ENCODE measurements at regions not wholly inside any gene's neighbourhood (a gene's known extent, or its start where the extent isn't known, plus 50 kb on each side); places are given as distances from the start of the nearest gene placed in this dataset.

- ATAC-seq, result peak in 1 of 2 donors; percentile 31
These were observed 53.7 kb upstream of the MEF2A start for GRCh38 chr15:99511866-99512661.

DNA sequence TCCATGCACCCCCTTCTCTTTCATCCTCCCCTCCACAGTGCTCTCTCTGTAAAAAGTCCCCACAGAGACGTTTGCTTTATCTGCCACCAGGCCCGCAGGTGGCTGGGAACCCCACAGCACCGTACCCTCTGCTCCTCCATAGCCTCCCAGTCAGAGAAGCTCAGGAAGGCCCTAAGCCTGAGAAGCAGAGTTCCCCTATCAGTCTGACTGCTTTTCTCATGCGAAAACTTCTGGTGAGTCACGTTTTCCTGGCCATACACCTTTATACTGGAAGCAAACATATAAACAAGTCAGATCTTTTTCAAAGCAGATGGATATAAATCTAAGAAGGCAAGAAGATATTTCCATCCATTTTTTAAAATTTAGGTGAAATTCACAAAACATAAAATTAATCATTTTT is 51.5 kb upstream of the MEF2A start:
- peak in 1 of 2 donors; percentile 27 for ATAC-seq
